ENCODE measurements at regions not wholly inside any gene's neighbourhood (a gene's known extent, or its start where the extent isn't known, plus 50 kb on each side); places are given as distances from the start of the nearest gene placed in this dataset.
"Not testable (repeated sequence)": the region's sequence is repeated elsewhere in the genome, so short reads cannot be mapped to it uniquely, and the experiment has no call there.

GRCh38 chr11:69905611-69906452, 86.6 kb upstream of the FGF3 start:
- no peak for DNase-seq

DNA sequence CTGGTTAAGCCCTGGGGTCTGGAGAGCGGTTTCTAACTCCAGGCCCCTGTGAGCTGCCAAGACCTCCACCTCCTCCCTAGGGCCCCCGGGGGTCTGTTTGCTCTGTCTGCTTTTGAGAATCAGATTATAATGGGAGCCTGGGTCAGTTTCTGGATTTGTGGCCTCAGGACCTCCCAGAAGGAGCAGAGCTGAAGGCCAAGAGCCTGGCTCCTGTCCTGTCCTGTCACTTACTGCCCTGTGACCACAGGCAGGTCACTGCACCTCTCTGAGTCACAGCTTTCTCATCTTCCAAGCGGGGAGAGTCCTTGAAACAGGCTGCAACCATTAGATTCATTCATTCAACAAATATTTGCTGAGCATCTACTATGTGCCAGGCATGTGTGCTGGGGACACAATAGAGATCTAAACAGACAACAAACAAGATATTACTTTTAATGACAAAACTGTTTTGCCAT, 87.3 kb upstream of the FGF3 start:
- no peak for DNase-seq

DNA sequence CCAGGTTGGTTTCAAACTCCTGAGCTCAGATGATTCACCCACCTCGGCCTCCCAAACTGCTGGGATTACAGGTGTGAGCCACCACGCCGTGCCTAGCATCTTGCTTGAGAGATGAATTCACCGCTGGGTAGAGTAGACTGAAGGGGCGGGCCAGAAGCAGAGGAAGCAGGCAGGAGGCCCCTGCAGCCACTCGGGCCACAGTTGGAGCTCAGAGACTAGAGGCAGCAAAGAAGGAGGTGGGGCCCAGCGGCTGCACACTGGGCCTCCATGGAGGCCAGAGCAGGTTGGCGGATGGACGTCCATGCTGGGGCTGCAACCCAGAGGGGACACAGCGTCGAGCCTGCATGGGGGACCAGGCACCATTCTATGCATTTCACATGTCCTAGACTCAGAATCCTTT, 88.4 kb upstream of the FGF3 start:
- no peak for DNase-seq

GRCh38 chr11:69908511-69909220, 89.5 kb upstream of the FGF3 start:
- no peak for DNase-seq

- peak; percentile 61 for DNase-seq
Observed at GRCh38 chr11:69909561-69910518, 90.6 kb upstream of the FGF3 start.

DNA sequence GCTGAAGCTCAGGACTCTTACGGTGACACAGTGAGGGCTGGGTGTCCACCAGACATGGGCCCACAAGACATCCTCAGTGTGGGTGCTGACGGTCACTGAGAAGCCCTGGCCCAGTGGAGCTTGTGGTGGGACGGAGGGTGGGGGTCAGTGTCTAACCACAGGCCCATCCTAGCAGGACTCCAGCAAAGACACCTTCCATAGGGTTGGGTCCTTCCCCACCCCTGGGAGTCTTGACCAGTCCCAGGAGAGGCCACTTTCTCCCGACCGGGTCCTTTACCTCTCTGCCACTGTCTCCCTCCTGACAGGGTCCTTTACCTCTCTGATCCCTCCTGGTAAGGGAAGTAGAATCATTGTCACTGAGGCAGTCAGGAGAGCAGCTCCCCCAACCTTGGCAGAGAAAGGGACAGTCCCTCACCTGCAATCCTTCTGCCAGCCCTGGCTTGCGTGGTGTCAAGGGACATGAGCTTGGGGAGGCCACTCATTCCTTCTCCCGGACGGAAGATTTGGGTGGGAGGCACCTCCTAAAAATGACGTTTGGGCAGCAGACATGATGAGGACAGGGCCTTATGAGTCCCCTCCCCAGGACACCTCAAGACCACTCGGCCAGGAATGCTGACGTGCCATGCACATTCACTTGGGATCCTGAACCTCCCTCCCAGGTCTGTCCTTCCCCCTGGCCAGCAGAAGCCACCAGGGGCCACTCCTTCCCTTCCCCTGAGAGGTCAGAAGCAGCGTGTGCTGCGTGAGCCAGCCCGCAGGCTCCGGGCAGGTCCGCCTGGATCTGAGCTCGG, 91.5 kb upstream of the FGF3 start:
- DNase-seq, result no peak

- no peak for DNase-seq
Observed at GRCh38 chr11:69911310-69912160, 92.3 kb upstream of the FGF3 start.

DNA sequence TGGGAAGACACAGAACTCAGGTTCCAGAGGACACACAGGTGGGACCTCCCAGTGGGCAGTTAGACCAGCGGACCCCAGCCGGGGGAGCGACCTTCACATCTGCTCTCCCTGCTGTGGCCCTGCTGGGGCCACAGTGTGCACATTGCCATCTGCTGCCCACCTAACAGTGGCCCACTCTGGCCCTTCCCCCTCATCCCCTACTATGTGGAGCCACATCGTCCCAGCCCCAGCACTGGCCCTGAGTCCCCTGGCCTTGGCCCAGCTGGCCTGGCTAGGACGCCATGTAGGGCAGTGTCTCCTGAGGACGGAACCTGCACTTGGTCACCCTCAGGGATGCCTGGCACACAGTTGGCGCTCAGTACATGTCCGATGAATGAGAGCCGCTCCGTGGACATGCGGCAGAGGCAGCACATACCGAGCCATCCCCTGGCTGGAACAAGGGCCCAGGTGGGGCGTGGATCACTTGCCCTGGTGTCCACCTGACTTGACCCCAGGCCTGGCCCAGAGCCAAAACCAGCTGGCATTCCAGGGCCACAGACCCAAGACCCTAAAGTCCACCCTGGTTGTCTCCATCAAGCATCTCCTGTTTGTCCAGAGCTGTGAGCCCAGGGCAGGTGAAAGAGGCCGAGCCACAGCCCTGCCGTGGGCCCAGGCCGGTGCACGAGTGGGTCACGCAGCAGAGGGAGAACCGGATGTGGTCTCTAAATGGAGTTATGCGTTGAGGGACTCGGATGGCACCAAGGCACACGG, 93.1 kb upstream of the FGF3 start:
- no peak for DNase-seq

GRCh38 chr11:69912911-69913451, 93.8 kb upstream of the FGF3 start:
- DNase-seq, result no peak

DNA sequence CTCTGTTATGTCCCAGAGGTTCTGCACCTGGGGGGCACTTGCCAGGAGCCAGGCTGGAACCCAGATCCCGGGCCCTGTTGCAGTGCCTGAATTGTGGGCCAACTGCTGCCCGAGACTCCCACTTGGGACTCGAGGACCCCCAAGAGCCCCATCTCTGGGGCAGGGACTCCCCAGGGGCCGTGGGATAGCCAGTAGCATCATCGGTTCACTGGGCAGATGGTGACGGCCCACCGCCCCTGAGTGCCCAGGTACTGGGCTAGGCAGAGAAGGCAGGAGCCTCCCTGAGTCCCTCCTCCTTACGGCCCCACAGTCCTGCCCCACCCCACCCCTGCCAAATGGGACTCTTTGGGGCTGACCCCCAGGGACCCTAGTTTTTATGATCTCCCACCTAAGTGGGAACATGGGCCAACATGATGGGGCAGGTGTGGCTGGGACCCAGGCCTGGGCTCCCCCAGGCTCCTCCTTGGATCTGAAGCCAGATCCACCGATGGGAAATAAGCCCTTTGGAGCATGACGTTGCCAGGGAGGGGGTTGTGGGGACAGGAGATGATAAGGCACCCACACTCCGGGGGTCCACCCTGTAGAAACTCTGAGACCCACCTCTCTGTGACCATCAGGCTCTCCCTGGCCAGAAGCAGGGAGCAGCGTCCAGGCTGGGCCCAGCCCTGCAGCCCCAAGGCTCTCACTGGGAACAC, 94.5 kb upstream of the FGF3 start:
- no peak for DNase-seq

DNA sequence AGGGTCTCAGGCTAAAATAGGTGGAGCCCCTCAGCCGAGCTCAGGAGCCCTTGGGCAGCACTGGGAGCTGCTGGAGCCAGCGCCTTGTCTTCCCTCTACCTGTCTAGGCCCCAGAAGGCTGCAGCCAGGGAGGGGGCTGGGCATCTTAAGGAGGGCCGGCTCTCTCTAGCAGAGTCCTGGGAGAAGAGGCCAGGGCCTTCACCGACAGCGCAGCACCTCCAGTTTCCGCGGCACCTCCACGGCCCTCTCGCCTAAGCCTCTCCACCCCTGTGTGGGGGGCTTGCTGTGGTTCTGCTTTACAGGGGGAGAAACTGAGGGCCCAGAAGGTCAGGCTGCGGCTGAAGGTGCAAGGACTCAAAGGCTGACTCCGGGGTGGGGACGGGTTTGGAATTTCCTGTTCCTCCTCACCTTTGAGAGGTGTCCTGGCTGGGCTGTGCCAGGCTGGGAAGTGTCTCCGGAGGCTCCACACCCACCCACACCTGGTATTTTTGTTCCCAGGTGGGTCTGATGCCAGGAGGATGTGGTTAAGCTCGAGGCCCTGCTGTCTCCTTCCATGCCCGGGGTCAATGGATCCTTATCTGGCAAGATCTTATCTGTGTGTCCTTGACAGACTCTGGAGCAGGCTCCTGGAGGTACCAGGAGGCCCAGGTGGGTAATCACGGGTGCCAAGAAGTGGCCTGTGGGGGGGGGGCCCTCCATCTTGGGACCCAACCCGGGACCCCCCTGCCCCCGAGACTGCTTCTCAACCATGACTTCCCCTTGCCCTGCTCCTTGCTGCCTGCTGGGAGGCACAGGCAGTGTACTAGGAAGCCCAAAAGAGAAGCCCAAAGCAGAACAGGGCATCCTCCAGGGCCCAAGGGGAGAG, 95.3 kb upstream of the FGF3 start:
- DNase-seq, result no peak

GRCh38 chr11:69915151-69915500, 95.9 kb upstream of the FGF3 start:
- DNase-seq, result no peak

DNA sequence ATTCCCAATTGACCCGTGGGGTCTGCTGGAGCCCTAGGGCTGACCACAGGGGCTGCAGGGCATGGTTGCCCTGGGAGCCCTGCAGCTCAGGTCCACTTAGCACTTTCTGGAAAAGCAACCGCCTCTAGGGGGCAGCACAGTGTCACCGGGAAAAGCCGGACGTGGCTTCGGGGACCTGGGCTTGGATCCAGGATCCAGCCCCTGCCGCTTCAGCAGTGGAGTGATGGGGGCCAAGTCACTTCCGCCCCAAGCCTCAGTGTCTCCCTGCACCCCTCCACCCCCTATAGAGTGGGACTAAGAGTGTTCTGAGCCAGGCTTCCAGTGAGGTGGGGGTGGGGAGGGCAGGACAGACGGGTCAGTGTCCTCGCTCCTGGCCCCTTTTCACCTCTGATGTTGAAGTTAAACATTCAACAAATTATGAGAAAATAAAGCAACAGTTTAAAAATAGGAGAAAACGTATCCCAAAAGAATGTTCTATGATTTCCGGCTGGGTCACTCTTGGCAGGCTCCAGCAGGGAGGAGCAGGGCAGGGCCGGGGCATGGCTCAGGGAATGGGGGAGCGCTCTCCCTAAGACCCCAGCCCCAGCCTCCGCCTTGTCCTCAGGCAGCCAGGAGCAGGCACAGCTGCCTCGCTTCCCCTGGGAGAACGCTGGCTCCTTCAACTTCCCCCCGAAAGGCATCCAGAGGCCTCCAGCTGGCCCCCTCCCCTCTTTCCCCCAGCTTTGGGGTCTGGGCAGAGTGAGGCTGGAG, 96.5 kb upstream of the FGF3 start:
- peak; percentile 74 for DNase-seq

DNA sequence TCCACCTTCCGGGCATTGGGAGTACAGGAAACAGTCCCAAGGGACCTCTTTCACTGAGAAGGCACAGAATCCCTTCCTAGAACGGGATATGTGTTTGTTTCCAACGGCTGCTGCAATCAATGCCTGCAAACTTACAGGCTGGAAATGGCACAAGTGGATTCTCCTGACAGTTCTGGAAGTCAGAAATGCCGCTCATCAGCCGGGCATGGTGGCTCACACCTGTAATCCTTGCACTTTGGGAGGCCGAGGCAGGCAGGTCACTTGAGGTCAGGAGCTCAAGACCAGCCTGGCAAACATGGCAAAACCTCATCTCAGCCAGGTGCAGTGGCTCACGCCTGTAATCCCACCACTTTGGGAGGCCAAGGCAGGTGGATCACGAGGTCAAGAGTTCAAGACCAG, 97.0 kb upstream of the FGF3 start:
- not testable (repeated sequence) for DNase-seq

DNA sequence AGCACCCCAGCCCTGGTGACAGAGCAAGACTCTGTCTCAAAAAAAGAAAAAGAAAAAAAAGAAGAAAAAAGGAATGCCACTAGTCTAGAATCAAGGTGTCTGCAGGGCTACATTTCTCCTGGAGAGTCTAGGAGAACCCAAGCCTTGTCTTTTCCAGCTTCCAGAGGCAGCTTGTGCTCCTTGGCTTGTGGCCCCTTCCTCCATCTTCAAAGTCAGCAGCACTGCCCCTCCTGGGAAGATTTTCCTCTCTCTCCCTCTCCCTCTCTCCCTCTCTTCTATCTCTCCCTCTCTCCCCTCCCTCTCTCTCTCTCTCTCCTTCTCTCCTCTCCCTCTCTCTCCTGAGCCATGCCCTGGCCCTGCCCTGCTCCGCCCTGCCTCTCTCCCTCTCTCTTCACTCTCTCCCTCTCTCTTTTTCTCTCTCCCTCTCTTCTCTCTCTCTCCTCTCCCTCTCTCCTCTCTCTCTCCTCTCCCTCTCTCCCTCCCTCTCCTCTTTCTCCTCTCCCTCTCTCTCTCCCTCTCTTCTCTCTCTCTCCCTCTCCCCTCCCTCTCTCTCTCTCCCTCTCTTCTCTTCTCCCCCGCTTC, 97.7 kb upstream of the FGF3 start:
- no peak for DNase-seq

DNA sequence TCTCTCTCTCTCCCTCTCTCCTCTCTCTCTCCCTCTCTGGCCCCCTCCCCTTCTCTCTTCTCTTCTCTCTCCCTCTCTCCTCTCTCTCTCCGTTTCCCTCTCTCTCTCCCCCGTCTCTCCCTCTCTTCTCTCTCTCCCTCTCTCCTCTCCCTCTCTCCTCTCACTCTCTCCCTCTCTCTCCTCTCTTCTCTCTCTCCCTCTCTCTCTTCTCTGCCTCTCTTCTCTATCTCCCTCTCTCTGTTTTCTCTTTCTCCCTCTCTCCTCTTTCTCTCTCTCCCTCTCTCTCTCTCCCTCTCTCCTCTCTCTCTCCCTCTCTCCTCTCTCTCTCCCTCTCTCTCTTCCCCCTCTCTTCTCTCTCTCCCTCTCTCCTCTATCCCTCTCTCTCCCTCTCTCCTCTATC, 98.3 kb upstream of the FGF3 start:
- no peak for DNase-seq

All from skin of body (tissue), 1 donor.